Tibial artery (tissue), 4 donors: ENCODE measurements at regions not wholly inside any gene's neighbourhood (a gene's known extent, or its start where the extent isn't known, plus 50 kb on each side); places are given as distances from the start of the nearest gene placed in this dataset.

Experiments used
- DNase-seq, 2 donors: peaks; one replicate each; pipeline ENCODE4 v3.0.0-alpha.2; 2019
- H3K27ac ChIP-seq, 2 donors: fragments of 200-600 bp; sonication (generic) in 1 of 2; 1 replicate in 1 of 2; 2 replicates in 1 of 2; pipeline ENCODE4 v1.5.1; 2018 to 2019; ENCODE audit warnings: mild to moderate bottlenecking in 1 of 2
- H3K27me3 ChIP-seq, 2 donors: fragments of 200-600 bp; sonication (generic) in 1 of 2; one replicate each; pipeline versions ENCODE4 v1.5.1 to v1.6.0; 2016 to 2019
- H3K36me3 ChIP-seq, 3 donors: fragments of 200-600 bp; sonication (generic) in 2 of 3; one replicate each; pipeline ENCODE4 v1.5.1; 2016 to 2019; ENCODE audit warnings: mild to moderate bottlenecking in 2 of 3
- H3K4me1 ChIP-seq, 4 donors: fragments of 200-600 bp; sonication (generic) in 2 of 4; 1 replicate in 3 of 4; 2 replicates in 1 of 4; pipeline ENCODE4 v1.5.1; 2016 to 2019
- H3K4me3 ChIP-seq, 2 donors: fragments of 200-600 bp; sonication (generic) in 1 of 2; 1 replicate in 1 of 2; 2 replicates in 1 of 2; pipeline ENCODE4 v1.5.1; 2018 to 2019; ENCODE audit warnings: mild to moderate bottlenecking in 2 of 2
- H3K9me3 ChIP-seq, 3 donors: fragments of 200-600 bp; sonication (generic) in 1 of 3; one replicate each; pipeline ENCODE4 v1.5.1; 2016 to 2019
- intact Hi-C: fragments of 100-400 bp; cut with DNase I; formaldehyde crosslinking; loops from one replicate; pipeline ENCODE4 v1.15.0; 2023; ENCODE audit warnings: low total_unique reads
- TF ChIP-seq, protein P1 (sequence below), 2 experiments: fragments of 200-600 bp in 1 of 2; fragments of 450-650 bp in 1 of 2; IDR thresholded peaks; one replicate each; pipeline ENCODE4 v1.5.1; 2017 to 2019; ENCODE audit warnings: antibody characterized with exemption in 2 of 2, mild to moderate bottlenecking in 1 of 2, moderate library complexity in 1 of 2

DNA sequence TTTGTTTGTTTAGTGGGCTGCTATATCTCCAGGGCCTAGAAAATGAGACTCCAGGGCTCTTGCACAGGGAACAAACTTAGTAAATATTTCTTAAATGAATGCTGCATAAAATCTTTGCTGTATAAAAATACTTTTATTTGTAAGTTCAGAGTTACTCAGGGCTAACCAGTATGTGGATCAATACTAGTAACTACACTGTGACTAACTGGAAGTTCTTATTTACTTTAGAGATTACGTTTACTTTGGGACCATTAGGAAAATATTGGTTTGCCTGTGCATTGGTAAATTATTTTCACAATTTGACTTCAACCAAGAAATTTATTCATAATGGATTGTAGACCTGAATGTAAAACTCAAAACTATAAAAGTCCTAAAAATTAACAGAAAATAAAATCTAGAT lies 575.5 kb downstream of the RNF144A start:
- DNase-seq = no peak
- Histone ChIP-seq H3K9me3 (peaks cover 0 to 14% (median 0%) of the 10 kb centered on the region in 3 donors), H3K4me1 (no peaks in the 10 kb centered on the region), H3K36me3 (no peaks in the 10 kb centered on the region), H3K27me3 (no peaks in the 10 kb centered on the region), H3K4me3 (no peak overlapping the region), H3K27ac (no peak overlapping the region)
- intact Hi-C loops = no loop called here
- TF ChIP-seq, protein P1, sequence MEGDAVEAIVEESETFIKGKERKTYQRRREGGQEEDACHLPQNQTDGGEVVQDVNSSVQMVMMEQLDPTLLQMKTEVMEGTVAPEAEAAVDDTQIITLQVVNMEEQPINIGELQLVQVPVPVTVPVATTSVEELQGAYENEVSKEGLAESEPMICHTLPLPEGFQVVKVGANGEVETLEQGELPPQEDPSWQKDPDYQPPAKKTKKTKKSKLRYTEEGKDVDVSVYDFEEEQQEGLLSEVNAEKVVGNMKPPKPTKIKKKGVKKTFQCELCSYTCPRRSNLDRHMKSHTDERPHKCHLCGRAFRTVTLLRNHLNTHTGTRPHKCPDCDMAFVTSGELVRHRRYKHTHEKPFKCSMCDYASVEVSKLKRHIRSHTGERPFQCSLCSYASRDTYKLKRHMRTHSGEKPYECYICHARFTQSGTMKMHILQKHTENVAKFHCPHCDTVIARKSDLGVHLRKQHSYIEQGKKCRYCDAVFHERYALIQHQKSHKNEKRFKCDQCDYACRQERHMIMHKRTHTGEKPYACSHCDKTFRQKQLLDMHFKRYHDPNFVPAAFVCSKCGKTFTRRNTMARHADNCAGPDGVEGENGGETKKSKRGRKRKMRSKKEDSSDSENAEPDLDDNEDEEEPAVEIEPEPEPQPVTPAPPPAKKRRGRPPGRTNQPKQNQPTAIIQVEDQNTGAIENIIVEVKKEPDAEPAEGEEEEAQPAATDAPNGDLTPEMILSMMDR (IDR thresholded peaks at IDR 0.05) = no peak

- Histone ChIP-seq H3K4me1 (no peaks in the 10 kb centered on the region), H3K9me3 (peaks cover 0 to 14% (median 0%) of the 10 kb centered on the region in 3 donors), H3K27me3 (no peaks in the 10 kb centered on the region), H3K4me3 (no peak overlapping the region), H3K36me3 (no peaks in the 10 kb centered on the region), H3K27ac (no peak overlapping the region)
- DNase-seq = no peak
- TF ChIP-seq, protein P1 (IDR thresholded peaks at IDR 0.05) = no peak
- intact Hi-C loops = no loop called here
Measured at GRCh38 chr2:7497178-7497577, 580.0 kb downstream of the RNF144A start.

DNA sequence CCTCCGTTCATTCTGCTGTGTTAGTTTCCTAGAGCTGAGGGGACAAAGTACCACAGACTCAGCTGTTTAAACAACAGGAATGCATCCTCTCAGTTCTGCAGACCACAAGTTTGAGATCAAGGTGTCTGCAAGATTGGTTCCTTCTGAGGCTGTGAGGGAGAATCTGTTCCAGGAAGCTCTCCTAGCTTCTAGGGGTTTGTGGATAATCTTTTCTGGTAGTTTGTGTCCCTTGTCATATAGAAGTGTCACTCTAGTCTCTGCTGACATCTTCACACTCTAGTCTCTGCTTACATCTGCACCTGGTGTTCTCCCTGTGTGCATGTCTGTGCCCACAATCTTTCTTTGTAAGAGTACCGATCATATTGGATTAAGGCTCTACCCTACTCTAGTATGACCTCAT lies 581.8 kb downstream of the RNF144A start:
- intact Hi-C loops = no loop called here
- TF ChIP-seq, protein P1 (IDR thresholded peaks at IDR 0.05) = no peak
- no peak overlapping the region for H3K27ac ChIP-seq
- no peaks in the 10 kb centered on the region for H3K36me3 ChIP-seq
- no peak for DNase-seq
- no peaks in the 10 kb centered on the region for H3K27me3 ChIP-seq
- H3K9me3 ChIP-seq = peaks cover 0 to 9% (median 0%) of the 10 kb centered on the region in 3 donors
- H3K4me3 ChIP-seq = no peak overlapping the region
- no peaks in the 10 kb centered on the region for H3K4me1 ChIP-seq

GRCh38 chr2:7502336-7502735 lies 585.1 kb downstream of the RNF144A start:
- H3K4me3 ChIP-seq = no peak overlapping the region
- no peaks in the 10 kb centered on the region for H3K4me1 ChIP-seq
- H3K36me3 ChIP-seq = no peaks in the 10 kb centered on the region
- H3K27ac ChIP-seq = no peak overlapping the region
- DNase-seq = no peak
- TF ChIP-seq, protein P1 (IDR thresholded peaks at IDR 0.05) = no peak
- H3K9me3 ChIP-seq = no peaks in the 10 kb centered on the region
- no peaks in the 10 kb centered on the region for H3K27me3 ChIP-seq
- intact Hi-C loops = no loop called here

GRCh38 chr2:7508296-7508943 lies 591.2 kb downstream of the RNF144A start:
- Histone ChIP-seq H3K4me1 (no peaks in the 10 kb centered on the region), H3K36me3 (no peaks in the 10 kb centered on the region), H3K27me3 (peaks cover 0 to 4% of the 10 kb centered on the region in 2 donors), H3K27ac (no peak overlapping the region), H3K4me3 (no peak overlapping the region), H3K9me3 (no peaks in the 10 kb centered on the region)
- TF ChIP-seq, protein P1 (IDR thresholded peaks at IDR 0.05) = no peak
- intact Hi-C loops = no loop called here
- no peak for DNase-seq

DNA sequence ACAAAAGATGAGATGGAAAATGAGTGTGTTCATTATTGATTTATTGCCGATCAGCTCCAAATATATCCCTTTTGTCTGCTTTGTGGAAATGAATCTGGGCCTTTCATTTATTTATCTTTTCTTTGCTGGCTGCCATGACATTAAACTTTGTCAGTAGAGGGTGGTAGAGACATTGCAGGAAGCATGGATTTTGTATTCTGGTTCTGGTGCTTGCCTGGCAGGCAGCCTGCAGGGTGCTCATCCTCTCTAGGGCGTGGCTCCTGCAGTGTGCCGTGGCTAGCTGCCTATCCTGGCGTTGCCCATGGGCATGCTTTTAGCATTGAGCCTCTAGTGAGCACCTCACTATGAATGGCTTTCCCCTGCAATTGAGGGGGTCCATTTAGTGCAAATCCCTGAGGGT lies 593.1 kb downstream of the RNF144A start:
- no peak for DNase-seq
- Histone ChIP-seq H3K9me3 (no peaks in the 10 kb centered on the region), H3K4me3 (no peak overlapping the region), H3K27me3 (peaks cover 0 to 4% of the 10 kb centered on the region in 2 donors), H3K27ac (no peak overlapping the region), H3K36me3 (no peaks in the 10 kb centered on the region), H3K4me1 (no peaks in the 10 kb centered on the region)
- intact Hi-C loops = no loop called here
- TF ChIP-seq, protein P1 (IDR thresholded peaks at IDR 0.05) = no peak
